ENCODE measurements at regions not wholly inside any gene's neighbourhood (a gene's known extent, or its start where the extent isn't known, plus 50 kb on each side); places are given as distances from the start of the nearest gene placed in this dataset.

GRCh38 chr15:85963262-85963760 is 116.4 kb upstream of the AGBL1 start:
- TF ChIP-seq CTCF (IDR thresholded peaks at IDR 0.05; ENCODE audit: insufficient read depth, low read depth, low read length) (no peak), EZH2 (IDR thresholded peaks at IDR 0.05; ENCODE audit: insufficient read depth, low read length) (no peak)

Data from astrocyte (in vitro differentiated cells and primary cell).